Neural progenitor cell (in vitro differentiated cells): ENCODE measurements at regions not wholly inside any gene's neighbourhood (a gene's known extent, or its start where the extent isn't known, plus 50 kb on each side); places are given as distances from the start of the nearest gene placed in this dataset.

ENCODE experiments used
- DNase-seq: peaks from one replicate; pipeline ENCODE4 v3.0.0-alpha.2; 2016; ENCODE audit warnings: low spot score
- H2AFZ ChIP-seq: fragments of 200-600 bp; sonication (generic); replicated peaks from 2 replicates; pipeline ENCODE4 v1.6.1; 2016; ENCODE audit warnings: antibody characterized with exemption
- H3F3A ChIP-seq: fragments of 200-600 bp; sonication (generic); 2 replicates; pipeline ENCODE4 v1.6.1; 2016; ENCODE audit warnings: antibody characterized with exemption, low read depth
- H3K27ac ChIP-seq: fragments of 200-600 bp; sonication (generic); 2 replicates; pipeline ENCODE4 v1.5.1; 2016; ENCODE audit warnings: mild to moderate bottlenecking
- H3K27me3 ChIP-seq: fragments of 200-600 bp; sonication (generic); 2 replicates; pipeline ENCODE4 v1.6.1; 2016; ENCODE audit warnings: mild to moderate bottlenecking, moderate library complexity
- H3K36me3 ChIP-seq: fragments of 200-600 bp; sonication (generic); 2 replicates; pipeline ENCODE4 v1.5.1; 2016
- H3K4me1 ChIP-seq: fragments of 200-600 bp; sonication (generic); 2 replicates; pipeline ENCODE4 v1.6.1; 2016; ENCODE audit warnings: mixed run types
- H3K4me2 ChIP-seq: fragments of 200-600 bp; sonication (generic); 2 replicates; pipeline ENCODE4 v1.6.1; 2016
- H3K4me3 ChIP-seq: fragments of 200-600 bp; sonication (generic); 2 replicates; pipeline ENCODE4 v1.5.1; 2016
- H3K79me2 ChIP-seq: fragments of 200-600 bp; sonication (generic); 2 replicates; pipeline ENCODE4 v1.6.1; 2016; ENCODE audit warnings: low read depth
- H3K9ac ChIP-seq: fragments of 200-600 bp; sonication (generic); 2 replicates; pipeline ENCODE4 v1.6.1; 2016
- H3K9me3 ChIP-seq: fragments of 200-600 bp; sonication (generic); 2 replicates; pipeline ENCODE4 v1.5.1; 2016; ENCODE audit warnings: low read depth
- H4K20me1 ChIP-seq: fragments of 200-600 bp; sonication (generic); 2 replicates; pipeline ENCODE4 v1.6.1; 2016; ENCODE audit warnings: low read depth
- H3K27ac Mint-ChIP-seq: 3 replicates; pipeline ENCODE4 v1.8.0; 2021; ENCODE audit warnings: mixed read lengths
- H3K27me3 Mint-ChIP-seq: 2 replicates; pipeline ENCODE4 v1.8.0; 2022; ENCODE audit warnings: low read depth, mild to moderate bottlenecking, inconsistent platforms, moderate library complexity, mixed read lengths; ENCODE audit not compliant: insufficient read depth
- H3K36me3 Mint-ChIP-seq: 3 replicates; pipeline ENCODE4 v1.8.0; 2021; ENCODE audit warnings: mixed read lengths
- H3K4me1 Mint-ChIP-seq: 3 replicates; pipeline ENCODE4 v1.8.0; 2021; ENCODE audit warnings: mixed read lengths
- H3K4me3 Mint-ChIP-seq: 3 replicates; pipeline ENCODE4 v1.8.0; 2021; ENCODE audit warnings: mild to moderate bottlenecking, moderate library complexity, mixed read lengths
- H3K9me3 Mint-ChIP-seq: 3 replicates; pipeline ENCODE4 v1.8.0; 2020; ENCODE audit warnings: mixed read lengths
- EZH2 ChIP-seq: fragments of 200-600 bp; sonication (generic); IDR thresholded peaks from 2 replicates; pipeline ENCODE4 v1.6.1; 2017; ENCODE audit warnings: antibody characterized with exemption, mild to moderate bottlenecking, moderate library complexity
- EZH2phosphoT487 ChIP-seq: fragments of 200-600 bp; sonication (generic); IDR thresholded peaks from 2 replicates; pipeline ENCODE4 v1.6.1; 2017; ENCODE audit warnings: antibody characterized with exemption
- TF ChIP-seq, protein P1 (sequence below): fragments of 200-600 bp; sonication (generic); IDR thresholded peaks from 2 replicates; pipeline ENCODE4 v1.5.1; 2017; ENCODE audit warnings: antibody characterized with exemption, mild to moderate bottlenecking

GRCh38 chr2:188145885-188146284, 145.8 kb upstream of the GULP1 start:
- TF ChIP-seq EZH2phosphoT487 (no peak), EZH2 (no peak)
- TF ChIP-seq, protein P1, sequence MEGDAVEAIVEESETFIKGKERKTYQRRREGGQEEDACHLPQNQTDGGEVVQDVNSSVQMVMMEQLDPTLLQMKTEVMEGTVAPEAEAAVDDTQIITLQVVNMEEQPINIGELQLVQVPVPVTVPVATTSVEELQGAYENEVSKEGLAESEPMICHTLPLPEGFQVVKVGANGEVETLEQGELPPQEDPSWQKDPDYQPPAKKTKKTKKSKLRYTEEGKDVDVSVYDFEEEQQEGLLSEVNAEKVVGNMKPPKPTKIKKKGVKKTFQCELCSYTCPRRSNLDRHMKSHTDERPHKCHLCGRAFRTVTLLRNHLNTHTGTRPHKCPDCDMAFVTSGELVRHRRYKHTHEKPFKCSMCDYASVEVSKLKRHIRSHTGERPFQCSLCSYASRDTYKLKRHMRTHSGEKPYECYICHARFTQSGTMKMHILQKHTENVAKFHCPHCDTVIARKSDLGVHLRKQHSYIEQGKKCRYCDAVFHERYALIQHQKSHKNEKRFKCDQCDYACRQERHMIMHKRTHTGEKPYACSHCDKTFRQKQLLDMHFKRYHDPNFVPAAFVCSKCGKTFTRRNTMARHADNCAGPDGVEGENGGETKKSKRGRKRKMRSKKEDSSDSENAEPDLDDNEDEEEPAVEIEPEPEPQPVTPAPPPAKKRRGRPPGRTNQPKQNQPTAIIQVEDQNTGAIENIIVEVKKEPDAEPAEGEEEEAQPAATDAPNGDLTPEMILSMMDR = no peak
- H3K36me3 Mint-ChIP-seq = no peaks in the 10 kb centered on the region
- H3K27me3 ChIP-seq = no peaks in the 10 kb centered on the region
- no peak overlapping the region for H3K4me2 ChIP-seq
- H3K36me3 ChIP-seq = no peaks in the 10 kb centered on the region
- H3K27me3 Mint-ChIP-seq = no peaks in the 10 kb centered on the region
- H3K9ac ChIP-seq = no peak overlapping the region
- H3K27ac ChIP-seq = no peak overlapping the region
- no peak overlapping the region for H2AFZ ChIP-seq
- H3K4me3 Mint-ChIP-seq = no peak overlapping the region
- H3K79me2 ChIP-seq = no peaks in the 10 kb centered on the region
- no peaks in the 10 kb centered on the region for H3K9me3 Mint-ChIP-seq
- H3F3A ChIP-seq = no peaks in the 10 kb centered on the region
- H3K27ac Mint-ChIP-seq = no peak overlapping the region
- no peaks in the 10 kb centered on the region for H3K4me1 Mint-ChIP-seq
- DNase-seq = no peak
- no peaks in the 10 kb centered on the region for H3K4me1 ChIP-seq
- no peaks in the 10 kb centered on the region for H4K20me1 ChIP-seq
- H3K9me3 ChIP-seq = no peaks in the 10 kb centered on the region
- H3K4me3 ChIP-seq = no peak overlapping the region

DNA sequence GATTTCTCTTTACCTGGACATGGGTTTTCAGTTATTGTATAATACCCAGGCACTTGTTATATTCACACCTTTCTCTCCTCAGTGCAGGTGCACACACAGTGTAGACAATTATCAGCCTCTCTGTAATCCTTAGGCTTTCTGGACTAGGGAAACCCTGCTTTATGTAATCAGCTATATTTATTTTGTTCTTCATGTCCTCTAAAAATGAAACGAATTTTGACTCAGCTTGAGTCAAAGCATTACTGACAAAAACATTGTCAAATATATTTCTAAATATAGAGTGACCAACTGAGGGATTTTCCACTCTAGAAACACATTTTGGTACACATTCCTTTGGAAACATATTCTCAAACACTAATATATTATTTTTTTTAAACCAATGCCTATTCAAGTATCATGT, 144.8 kb upstream of the GULP1 start:
- H3K4me2 ChIP-seq = no peak overlapping the region
- DNase-seq = no peak
- H4K20me1 ChIP-seq = no peaks in the 10 kb centered on the region
- Mint-ChIP-seq H3K36me3 (no peaks in the 10 kb centered on the region), H3K27ac (no peak overlapping the region), H3K9me3 (no peaks in the 10 kb centered on the region), H3K4me1 (no peaks in the 10 kb centered on the region), H3K4me3 (no peak overlapping the region), H3K27me3 (no peaks in the 10 kb centered on the region)
- no peaks in the 10 kb centered on the region for H3F3A ChIP-seq
- H3K36me3 ChIP-seq = no peaks in the 10 kb centered on the region
- no peak overlapping the region for H2AFZ ChIP-seq
- H3K9ac ChIP-seq = no peak overlapping the region
- TF ChIP-seq, protein P1 = no peak
- TF ChIP-seq EZH2 (no peak), EZH2phosphoT487 (no peak)
- H3K9me3 ChIP-seq = no peaks in the 10 kb centered on the region
- H3K4me1 ChIP-seq = no peaks in the 10 kb centered on the region
- H3K79me2 ChIP-seq = no peaks in the 10 kb centered on the region
- no peak overlapping the region for H3K27ac ChIP-seq
- no peaks in the 10 kb centered on the region for H3K27me3 ChIP-seq
- no peak overlapping the region for H3K4me3 ChIP-seq

DNA sequence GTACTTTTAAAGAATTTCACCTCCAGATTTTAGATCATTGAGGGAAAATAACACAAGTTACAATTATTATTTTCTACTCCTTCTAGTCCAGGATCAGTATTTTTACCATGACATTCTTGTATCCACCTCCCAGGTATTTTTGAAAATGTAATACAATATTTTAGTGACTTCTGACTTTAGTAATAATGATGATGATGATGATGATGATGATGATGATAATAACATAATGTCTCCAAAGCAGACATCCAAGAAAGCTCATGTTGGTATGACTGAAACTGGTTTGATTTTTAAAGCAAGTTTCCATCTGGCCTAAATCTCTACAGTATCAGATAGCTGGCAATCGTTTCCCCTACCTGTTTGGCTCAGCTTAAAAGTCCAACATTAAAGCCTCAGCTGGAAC, 140.0 kb upstream of the GULP1 start:
- H3K4me2 ChIP-seq = no peak overlapping the region
- no peak overlapping the region for H2AFZ ChIP-seq
- H3K4me3 ChIP-seq = no peak overlapping the region
- H3K27ac ChIP-seq = no peak overlapping the region
- H3K27me3 Mint-ChIP-seq = no peaks in the 10 kb centered on the region
- no peaks in the 10 kb centered on the region for H3K79me2 ChIP-seq
- no peaks in the 10 kb centered on the region for H4K20me1 ChIP-seq
- no peak overlapping the region for H3K4me3 Mint-ChIP-seq
- DNase-seq = no peak
- H3K27ac Mint-ChIP-seq = no peak overlapping the region
- H3K4me1 Mint-ChIP-seq = no peaks in the 10 kb centered on the region
- no peaks in the 10 kb centered on the region for H3K36me3 Mint-ChIP-seq
- H3K9me3 ChIP-seq = no peaks in the 10 kb centered on the region
- no peaks in the 10 kb centered on the region for H3K9me3 Mint-ChIP-seq
- no peaks in the 10 kb centered on the region for H3F3A ChIP-seq
- H3K36me3 ChIP-seq = no peaks in the 10 kb centered on the region
- H3K27me3 ChIP-seq = no peaks in the 10 kb centered on the region
- H3K9ac ChIP-seq = no peak overlapping the region
- no peak for TF ChIP-seq EZH2
- no peaks in the 10 kb centered on the region for H3K4me1 ChIP-seq

- Mint-ChIP-seq H3K36me3 (no peaks in the 10 kb centered on the region), H3K4me1 (no peaks in the 10 kb centered on the region), H3K27ac (no peak overlapping the region), H3K27me3 (no peaks in the 10 kb centered on the region), H3K4me3 (no peak overlapping the region), H3K9me3 (no peaks in the 10 kb centered on the region)
- Histone ChIP-seq H3F3A (no peaks in the 10 kb centered on the region), H3K27me3 (no peaks in the 10 kb centered on the region), H3K4me3 (no peak overlapping the region), H3K4me2 (no peak overlapping the region), H3K9ac (no peak overlapping the region), H3K27ac (no peak overlapping the region), H2AFZ (no peak overlapping the region), H3K9me3 (no peaks in the 10 kb centered on the region), H3K4me1 (no peaks in the 10 kb centered on the region), H3K79me2 (no peaks in the 10 kb centered on the region), H3K36me3 (no peaks in the 10 kb centered on the region), H4K20me1 (no peaks in the 10 kb centered on the region)
- DNase-seq = no peak
- TF ChIP-seq EZH2 (no peak), EZH2phosphoT487 (no peak)
- TF ChIP-seq, protein P1 = no peak
These were observed 133.2 kb upstream of the GULP1 start for GRCh38 chr2:188158337-188159100.
